PC-3 (cell line): ENCODE measurements at regions not wholly inside any gene's neighbourhood (a gene's known extent, or its start where the extent isn't known, plus 50 kb on each side); places are given as distances from the start of the nearest gene placed in this dataset.

Experiments used
- EZH2 ChIP-seq: fragments of 300-600 bp; sonication (generic); IDR thresholded peaks from one replicate; pipeline ENCODE4 v1.6.1; 2017; ENCODE audit warnings: antibody characterized with exemption, mild to moderate bottlenecking, low read length; ENCODE audit not compliant: unreplicated experiment
- EZH2phosphoT487 ChIP-seq: fragments of 300-600 bp; sonication (generic); IDR thresholded peaks from 2 replicates; pipeline ENCODE4 v1.6.1; 2018; ENCODE audit warnings: mild to moderate bottlenecking, antibody characterized with exemption, low read length, borderline replicate concordance
- TF ChIP-seq, protein P1 (sequence below): fragments of 300-600 bp; sonication (generic); conservative IDR thresholded peaks from 2 replicates; pipeline ENCODE4 v1.5.1; 2017; ENCODE audit warnings: antibody characterized with exemption, low read depth, mild to moderate bottlenecking, low read length

DNA sequence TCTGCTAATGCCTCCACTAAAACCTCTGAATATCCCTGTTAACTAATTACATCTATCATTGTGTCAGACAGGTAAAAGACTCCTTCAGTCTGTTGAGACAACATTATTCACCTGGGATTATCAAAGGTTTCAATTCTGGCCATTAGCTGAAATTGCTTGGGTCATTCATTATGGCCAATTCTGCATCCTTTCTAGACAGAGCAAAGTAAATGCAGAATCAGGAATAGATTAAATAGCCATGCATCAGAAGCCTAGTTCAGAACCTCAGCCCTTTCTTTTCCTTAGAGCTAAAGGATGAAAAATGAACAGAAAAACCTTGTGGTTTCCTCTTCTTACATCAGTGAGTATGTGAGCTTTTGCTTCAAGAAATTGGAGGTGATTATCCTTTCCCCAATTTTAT lies 665.4 kb upstream of the CAMK1G start:
- TF ChIP-seq, protein P1, sequence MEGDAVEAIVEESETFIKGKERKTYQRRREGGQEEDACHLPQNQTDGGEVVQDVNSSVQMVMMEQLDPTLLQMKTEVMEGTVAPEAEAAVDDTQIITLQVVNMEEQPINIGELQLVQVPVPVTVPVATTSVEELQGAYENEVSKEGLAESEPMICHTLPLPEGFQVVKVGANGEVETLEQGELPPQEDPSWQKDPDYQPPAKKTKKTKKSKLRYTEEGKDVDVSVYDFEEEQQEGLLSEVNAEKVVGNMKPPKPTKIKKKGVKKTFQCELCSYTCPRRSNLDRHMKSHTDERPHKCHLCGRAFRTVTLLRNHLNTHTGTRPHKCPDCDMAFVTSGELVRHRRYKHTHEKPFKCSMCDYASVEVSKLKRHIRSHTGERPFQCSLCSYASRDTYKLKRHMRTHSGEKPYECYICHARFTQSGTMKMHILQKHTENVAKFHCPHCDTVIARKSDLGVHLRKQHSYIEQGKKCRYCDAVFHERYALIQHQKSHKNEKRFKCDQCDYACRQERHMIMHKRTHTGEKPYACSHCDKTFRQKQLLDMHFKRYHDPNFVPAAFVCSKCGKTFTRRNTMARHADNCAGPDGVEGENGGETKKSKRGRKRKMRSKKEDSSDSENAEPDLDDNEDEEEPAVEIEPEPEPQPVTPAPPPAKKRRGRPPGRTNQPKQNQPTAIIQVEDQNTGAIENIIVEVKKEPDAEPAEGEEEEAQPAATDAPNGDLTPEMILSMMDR, result no peak
- TF ChIP-seq EZH2 (no peak), EZH2phosphoT487 (no peak)
